ENCODE measurements at regions not wholly inside any gene's neighbourhood (a gene's known extent, or its start where the extent isn't known, plus 50 kb on each side); places are given as distances from the start of the nearest gene placed in this dataset.
"Not testable (repeated sequence)": the region's sequence is repeated elsewhere in the genome, so short reads cannot be mapped to it uniquely, and the experiment has no call there.

- DNase-seq = peak; percentile 59
These were observed 81.4 kb downstream of the ACAA2 start for GRCh38 chr18:49731860-49732311.

GRCh38 chr18:49731421-49731841 is 81.9 kb downstream of the ACAA2 start:
- DNase-seq = no peak

- no peak for DNase-seq
These were observed 82.4 kb downstream of the ACAA2 start for GRCh38 chr18:49730951-49731391.

- DNase-seq = peak; percentile 5
These were observed 84.8 kb downstream of the ACAA2 start for GRCh38 chr18:49728542-49728941.

GRCh38 chr18:49727816-49728215 is 85.5 kb downstream of the ACAA2 start:
- no peak for DNase-seq

GRCh38 chr18:49726675-49726963 is 86.7 kb downstream of the ACAA2 start:
- DNase-seq = no peak

- DNase-seq = peak; percentile 38
These were observed 87.3 kb downstream of the ACAA2 start for GRCh38 chr18:49725809-49726674.

- DNase-seq = peak; percentile 72
These were observed 89.6 kb downstream of the ACAA2 start for GRCh38 chr18:49723648-49724180.

- DNase-seq = no peak
These were observed 90.9 kb downstream of the ACAA2 start for GRCh38 chr18:49722477-49722876.

- no peak for DNase-seq
These were observed 91.4 kb downstream of the ACAA2 start for GRCh38 chr18:49721981-49722380.

GRCh38 chr18:49720944-49721343 is 92.4 kb downstream of the ACAA2 start:
- not testable (repeated sequence) for DNase-seq

GRCh38 chr18:49717617-49718016 is 95.7 kb downstream of the ACAA2 start:
- DNase-seq = no peak

- no peak for DNase-seq
These were observed 97.3 kb downstream of the ACAA2 start for GRCh38 chr18:49716035-49716434.

- peak; percentile 58 for DNase-seq
These were observed 104.0 kb downstream of the ACAA2 start for GRCh38 chr18:49709347-49709690.

GRCh38 chr18:49708662-49709346 is 104.5 kb downstream of the ACAA2 start:
- DNase-seq = no peak

GRCh38 chr18:49707599-49707998 is 105.7 kb downstream of the ACAA2 start:
- DNase-seq = no peak

- no peak for DNase-seq
These were observed 109.0 kb downstream of the ACAA2 start for GRCh38 chr18:49704334-49704733.

GRCh38 chr18:49701190-49701589 is 112.1 kb downstream of the ACAA2 start:
- DNase-seq = no peak

- DNase-seq = no peak
These were observed 114.0 kb downstream of the ACAA2 start for GRCh38 chr18:49699303-49699702.

- no peak for DNase-seq
These were observed 114.8 kb downstream of the ACAA2 start for GRCh38 chr18:49698525-49699025.

- DNase-seq = no peak
These were observed 115.4 kb downstream of the ACAA2 start for GRCh38 chr18:49697757-49698524.

GRCh38 chr18:49697049-49697448 is 116.3 kb downstream of the ACAA2 start:
- no peak for DNase-seq

- no peak for DNase-seq
These were observed 118.9 kb downstream of the ACAA2 start for GRCh38 chr18:49694402-49694801.

All from kidney glomerular epithelial cell (primary cell).